BLaER1 (cell line): ENCODE measurements at regions not wholly inside any gene's neighbourhood (a gene's known extent, or its start where the extent isn't known, plus 50 kb on each side); places are given as distances from the start of the nearest gene placed in this dataset.

Source experiments
- H3K27ac ChIP-seq: shearing (Covaris generic); formaldehyde crosslinking; 2 replicates; pipeline ENCODE4 v1.8.1; 2022
- H3K27me3 ChIP-seq: shearing (Covaris generic); formaldehyde crosslinking; 2 replicates; pipeline ENCODE4 v1.8.1; 2022
- H3K36me3 ChIP-seq: shearing (Covaris generic); formaldehyde crosslinking; 2 replicates; pipeline ENCODE4 v1.8.1; 2022
- H3K4me1 ChIP-seq: shearing (Covaris generic); formaldehyde crosslinking; 2 replicates; pipeline ENCODE4 v1.8.1; 2022
- H3K4me2 ChIP-seq: shearing (Covaris generic); formaldehyde crosslinking; 2 replicates; pipeline ENCODE4 v1.8.1; 2022
- H3K4me3 ChIP-seq: shearing (Covaris generic); formaldehyde crosslinking; 2 replicates; pipeline ENCODE4 v1.8.1; 2022
- H3K9ac ChIP-seq: shearing (Covaris generic); formaldehyde crosslinking; 2 replicates; pipeline ENCODE4 v1.8.1; 2022
- H3K9me3 ChIP-seq: shearing (Covaris generic); formaldehyde crosslinking; 2 replicates; pipeline ENCODE4 v1.8.1; 2022
- H4K20me1 ChIP-seq: shearing (Covaris generic); formaldehyde crosslinking; 2 replicates; pipeline ENCODE4 v1.8.1; 2022
- Cebpa-rat ChIP-seq: shearing (Covaris generic); IDR thresholded peaks from 2 replicates; pipeline ENCODE4 v1.8.1; 2022

- no peaks in the 10 kb centered on the region for H3K9me3 ChIP-seq
- H3K4me1 ChIP-seq = peaks cover 19% of the 10 kb centered on the region
- H3K36me3 ChIP-seq = no peaks in the 10 kb centered on the region
- no peak overlapping the region for H3K4me3 ChIP-seq
- H3K27me3 ChIP-seq = no peaks in the 10 kb centered on the region
- H3K4me2 ChIP-seq = no peak overlapping the region
- H3K9ac ChIP-seq = no peak overlapping the region
- no peak for TF ChIP-seq Cebpa-rat
- H4K20me1 ChIP-seq = no peaks in the 10 kb centered on the region
- no peak overlapping the region for H3K27ac ChIP-seq
Measured at GRCh38 chr2:133955169-133955568, 298.7 kb upstream of the MGAT5 start.

- Histone ChIP-seq H3K27me3 (no peaks in the 10 kb centered on the region), H3K4me3 (no peak overlapping the region), H3K9ac (no peak overlapping the region), H3K9me3 (no peaks in the 10 kb centered on the region), H3K4me1 (peaks cover 19% of the 10 kb centered on the region), H3K4me2 (no peak overlapping the region), H4K20me1 (no peaks in the 10 kb centered on the region), H3K27ac (no peak overlapping the region), H3K36me3 (no peaks in the 10 kb centered on the region)
- no peak for TF ChIP-seq Cebpa-rat
Measured at GRCh38 chr2:133956434-133956935, 297.4 kb upstream of the MGAT5 start.

GRCh38 chr2:133957724-133958480, 296.0 kb upstream of the MGAT5 start:
- peaks cover 10% of the 10 kb centered on the region for H3K4me1 ChIP-seq
- no peak overlapping the region for H3K4me3 ChIP-seq
- no peak for TF ChIP-seq Cebpa-rat
- H3K9ac ChIP-seq = no peak overlapping the region
- H3K36me3 ChIP-seq = no peaks in the 10 kb centered on the region
- H3K9me3 ChIP-seq = no peaks in the 10 kb centered on the region
- no peak overlapping the region for H3K27ac ChIP-seq
- H3K4me2 ChIP-seq = no peak overlapping the region
- H3K27me3 ChIP-seq = no peaks in the 10 kb centered on the region
- no peaks in the 10 kb centered on the region for H4K20me1 ChIP-seq

- TF ChIP-seq Cebpa-rat = no peak
- no peak overlapping the region for H3K4me3 ChIP-seq
- no peak overlapping the region for H3K9ac ChIP-seq
Measured at GRCh38 chr2:133959066-133959465, 294.8 kb upstream of the MGAT5 start.

GRCh38 chr2:133966720-133967304, 287.1 kb upstream of the MGAT5 start:
- H3K4me3 ChIP-seq = no peak overlapping the region
- H3K27me3 ChIP-seq = no peaks in the 10 kb centered on the region
- no peak overlapping the region for H3K4me2 ChIP-seq
- H3K9me3 ChIP-seq = no peaks in the 10 kb centered on the region
- H3K27ac ChIP-seq = no peak overlapping the region
- H3K4me1 ChIP-seq = no peaks in the 10 kb centered on the region
- no peak for TF ChIP-seq Cebpa-rat
- no peaks in the 10 kb centered on the region for H4K20me1 ChIP-seq
- no peak overlapping the region for H3K9ac ChIP-seq
- no peaks in the 10 kb centered on the region for H3K36me3 ChIP-seq

More at GRCh38 chr2:133959066-133959465, 294.8 kb upstream of the MGAT5 start:
- Histone ChIP-seq H3K4me2 (no peak overlapping the region), H3K27me3 (no peaks in the 10 kb centered on the region), H4K20me1 (no peaks in the 10 kb centered on the region), H3K36me3 (no peaks in the 10 kb centered on the region), H3K9me3 (no peaks in the 10 kb centered on the region), H3K4me1 (peaks cover under 1% of the 10 kb centered on the region; the same call in 1 of the 2 replicates), H3K27ac (no peak overlapping the region)

GRCh38 chr2:133967326-133967725, 286.5 kb upstream of the MGAT5 start:
- Histone ChIP-seq H3K4me1 (no peaks in the 10 kb centered on the region), H3K27me3 (no peaks in the 10 kb centered on the region), H3K4me3 (no peak overlapping the region), H3K9me3 (no peaks in the 10 kb centered on the region), H3K36me3 (no peaks in the 10 kb centered on the region), H3K27ac (no peak overlapping the region), H3K9ac (no peak overlapping the region), H3K4me2 (no peak overlapping the region), H4K20me1 (no peaks in the 10 kb centered on the region)
- no peak for TF ChIP-seq Cebpa-rat

- H3K9ac ChIP-seq = no peak overlapping the region
- H3K4me3 ChIP-seq = no peak overlapping the region
- no peaks in the 10 kb centered on the region for H4K20me1 ChIP-seq
- H3K27ac ChIP-seq = no peak overlapping the region
- no peaks in the 10 kb centered on the region for H3K9me3 ChIP-seq
- no peaks in the 10 kb centered on the region for H3K36me3 ChIP-seq
- no peak overlapping the region for H3K4me2 ChIP-seq
- TF ChIP-seq Cebpa-rat = no peak
- H3K4me1 ChIP-seq = no peaks in the 10 kb centered on the region
- no peaks in the 10 kb centered on the region for H3K27me3 ChIP-seq
Measured at GRCh38 chr2:133968446-133968845, 285.4 kb upstream of the MGAT5 start.

GRCh38 chr2:133970641-133971040, 283.2 kb upstream of the MGAT5 start:
- Histone ChIP-seq H3K4me2 (no peak overlapping the region), H3K4me3 (no peak overlapping the region), H3K4me1 (peaks cover 6% of the 10 kb centered on the region; the same call in 1 of the 2 replicates), H4K20me1 (no peaks in the 10 kb centered on the region), H3K9ac (no peak overlapping the region), H3K9me3 (no peaks in the 10 kb centered on the region), H3K27ac (no peak overlapping the region), H3K36me3 (no peaks in the 10 kb centered on the region), H3K27me3 (no peaks in the 10 kb centered on the region)
- no peak for TF ChIP-seq Cebpa-rat

- no peaks in the 10 kb centered on the region for H3K36me3 ChIP-seq
- no peak overlapping the region for H3K4me2 ChIP-seq
- no peaks in the 10 kb centered on the region for H3K27me3 ChIP-seq
- H3K4me3 ChIP-seq = no peak overlapping the region
- H3K9ac ChIP-seq = no peak overlapping the region
- no peak for TF ChIP-seq Cebpa-rat
- H3K27ac ChIP-seq = no peak overlapping the region
- no peaks in the 10 kb centered on the region for H4K20me1 ChIP-seq
- no peaks in the 10 kb centered on the region for H3K9me3 ChIP-seq
- H3K4me1 ChIP-seq = peaks cover 23% of the 10 kb centered on the region; the same call in 1 of the 2 replicates
Measured at GRCh38 chr2:133972297-133972696, 281.6 kb upstream of the MGAT5 start.

- H3K4me1 ChIP-seq = peaks cover 28% of the 10 kb centered on the region; the same call in 1 of the 2 replicates
- TF ChIP-seq Cebpa-rat = no peak
- no peak overlapping the region for H3K9ac ChIP-seq
- no peak overlapping the region for H3K4me3 ChIP-seq
- H3K27me3 ChIP-seq = no peaks in the 10 kb centered on the region
- H3K36me3 ChIP-seq = no peaks in the 10 kb centered on the region
- H4K20me1 ChIP-seq = no peaks in the 10 kb centered on the region
- no peaks in the 10 kb centered on the region for H3K9me3 ChIP-seq
- no peak overlapping the region for H3K4me2 ChIP-seq
- H3K27ac ChIP-seq = no peak overlapping the region
Measured at GRCh38 chr2:133972786-133973185, 281.1 kb upstream of the MGAT5 start.
